Activated naive CD4-positive, alpha-beta T cell treated with anti-CD3 and anti-CD28 coated beads, Interleukin-2, amount 10 ng/mL, durations not matched to agents 7 days and 5 days (primary cell): ENCODE measurements at regions not wholly inside any gene's neighbourhood (a gene's known extent, or its start where the extent isn't known, plus 50 kb on each side); places are given as distances from the start of the nearest gene placed in this dataset.
"Not testable (repeated sequence)": the region's sequence is repeated elsewhere in the genome, so short reads cannot be mapped to it uniquely, and the experiment has no call there.

ENCODE experiments used
- CTCF ChIA-PET: fragments of 350-600 bp; sonication (Branson Sonifier 250); formaldehyde crosslinking; loops from one replicate; lab custom pipeline; 2021; ENCODE audit warnings: antibody characterized with exemption; lab: Charles Lee
- DNase-seq: peaks from one replicate; pipeline ENCODE4 v3.0.0-alpha.2; 2020
- H3K27ac Mint-ChIP-seq: one replicate; pipeline ENCODE4 v1.8.0; 2021; ENCODE audit warnings: mild to moderate bottlenecking, moderate library complexity, mixed read lengths
- H3K27me3 Mint-ChIP-seq: one replicate; pipeline ENCODE4 v1.8.0; 2021; ENCODE audit warnings: mild to moderate bottlenecking, mixed read lengths
- H3K36me3 Mint-ChIP-seq: one replicate; pipeline ENCODE4 v1.8.0; 2021; ENCODE audit warnings: mixed read lengths
- H3K4me1 Mint-ChIP-seq: one replicate; pipeline ENCODE4 v1.8.0; 2021; ENCODE audit warnings: mixed read lengths
- H3K4me3 Mint-ChIP-seq: one replicate; pipeline ENCODE4 v1.8.0; 2021; ENCODE audit warnings: mild to moderate bottlenecking, moderate library complexity, mixed read lengths
- H3K9me3 Mint-ChIP-seq: one replicate; pipeline ENCODE4 v1.8.0; 2021; ENCODE audit warnings: mixed read lengths

DNA sequence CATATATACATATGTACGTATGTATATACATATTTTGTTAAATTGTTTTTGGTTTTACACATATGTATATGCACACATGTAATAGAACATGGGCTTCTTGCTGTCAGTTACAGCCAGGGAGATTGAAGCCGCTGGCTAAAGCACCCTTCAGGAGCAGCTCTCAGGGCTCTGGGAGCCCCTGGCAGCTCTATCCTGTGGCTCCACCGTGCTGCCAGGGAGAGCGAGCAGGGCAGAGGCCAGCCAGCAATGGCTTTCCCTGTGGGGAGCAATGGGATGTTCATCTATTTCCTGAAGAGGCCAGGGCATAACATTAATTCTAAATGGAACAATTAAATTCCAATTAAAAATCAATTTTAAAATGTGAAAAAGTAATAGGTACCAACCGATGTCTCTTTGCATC lies 102.9 kb downstream of the PSMG1 start:
- Mint-ChIP-seq H3K27ac (no peak overlapping the region), H3K36me3 (no peaks in the 10 kb centered on the region), H3K9me3 (peaks cover 2% of the 10 kb centered on the region), H3K27me3 (peaks cover 3% of the 10 kb centered on the region), H3K4me1 (no peaks in the 10 kb centered on the region), H3K4me3 (no peak overlapping the region)
- no peak for DNase-seq
- CTCF ChIA-PET: no interaction called here

DNA sequence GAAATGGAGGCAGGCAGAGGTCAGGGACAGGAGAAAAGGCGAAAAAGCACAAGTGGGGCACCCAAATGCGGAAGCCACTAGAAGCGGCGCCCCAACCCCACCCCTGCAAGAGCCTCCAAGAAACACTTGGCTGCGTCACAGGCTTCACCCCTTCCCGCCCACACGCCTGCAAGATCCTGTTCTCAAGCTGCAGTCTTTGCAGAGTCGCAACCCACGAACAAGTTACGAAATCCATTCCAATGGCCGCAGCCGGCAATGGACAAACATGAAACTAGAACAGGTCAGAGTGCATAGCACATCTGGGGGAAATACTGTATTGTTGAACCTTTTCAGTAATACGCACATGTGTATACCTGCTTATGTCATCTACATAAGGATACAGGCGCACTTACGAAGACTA lies 103.6 kb downstream of the PSMG1 start:
- no peak for DNase-seq

DNA sequence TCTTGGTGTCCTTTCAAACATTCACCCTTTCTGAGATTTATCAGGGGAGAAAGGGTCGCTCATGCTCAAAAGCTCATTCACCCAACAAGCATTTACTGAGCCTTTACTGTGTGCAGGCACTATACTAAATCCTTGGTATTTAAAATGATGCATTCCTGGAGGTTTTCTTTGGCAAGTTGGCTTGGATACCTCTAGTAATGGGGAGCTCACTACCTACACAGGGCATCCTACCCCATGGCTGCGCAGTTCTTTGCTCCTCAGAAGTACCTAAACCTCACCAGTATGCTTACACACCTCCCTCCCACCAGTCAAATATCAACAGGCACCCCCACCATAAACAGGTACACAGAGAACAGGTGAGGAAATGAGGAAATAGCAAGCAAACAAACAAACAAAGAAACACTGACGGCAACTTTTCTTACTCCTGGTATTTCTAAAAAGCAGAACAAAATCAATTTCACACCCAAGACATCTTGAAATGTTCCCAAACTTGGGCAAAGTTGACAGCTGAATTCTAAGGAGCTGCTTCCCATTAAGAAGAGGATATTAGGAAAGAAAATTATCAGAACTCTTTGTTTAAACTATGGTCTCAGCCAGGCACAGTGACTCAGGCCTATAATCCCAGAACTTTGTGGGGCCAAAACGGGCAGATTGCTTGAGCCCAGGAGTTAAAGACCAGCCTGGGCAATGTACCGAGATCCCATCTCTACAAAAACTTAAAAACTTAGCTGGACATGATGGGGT lies 104.8 kb downstream of the PSMG1 start:
- Mint-ChIP-seq H3K36me3 (no peaks in the 10 kb centered on the region), H3K27ac (no peak overlapping the region), H3K9me3 (peaks cover 2% of the 10 kb centered on the region), H3K4me1 (no peaks in the 10 kb centered on the region), H3K27me3 (peaks cover 3% of the 10 kb centered on the region), H3K4me3 (no peak overlapping the region)
- no peak for DNase-seq
- CTCF ChIA-PET: no interaction called here

More for the DNA sequence above, 103.6 kb downstream of the PSMG1 start:
- CTCF ChIA-PET: no interaction called here
- H3K36me3 Mint-ChIP-seq: no peaks in the 10 kb centered on the region
- H3K4me1 Mint-ChIP-seq: no peaks in the 10 kb centered on the region
- no peak overlapping the region for H3K4me3 Mint-ChIP-seq
- peaks cover 3% of the 10 kb centered on the region for H3K27me3 Mint-ChIP-seq
- H3K27ac Mint-ChIP-seq: no peak overlapping the region
- peaks cover 2% of the 10 kb centered on the region for H3K9me3 Mint-ChIP-seq

- Mint-ChIP-seq H3K27ac (no peak overlapping the region), H3K27me3 (peaks cover 3% of the 10 kb centered on the region), H3K4me1 (no peaks in the 10 kb centered on the region), H3K9me3 (peaks cover 2% of the 10 kb centered on the region), H3K4me3 (no peak overlapping the region), H3K36me3 (no peaks in the 10 kb centered on the region)
- no peak for DNase-seq
- CTCF ChIA-PET: no interaction called here
Observed at GRCh38 chr21:39077876-39078275, 105.4 kb downstream of the PSMG1 start.

DNA sequence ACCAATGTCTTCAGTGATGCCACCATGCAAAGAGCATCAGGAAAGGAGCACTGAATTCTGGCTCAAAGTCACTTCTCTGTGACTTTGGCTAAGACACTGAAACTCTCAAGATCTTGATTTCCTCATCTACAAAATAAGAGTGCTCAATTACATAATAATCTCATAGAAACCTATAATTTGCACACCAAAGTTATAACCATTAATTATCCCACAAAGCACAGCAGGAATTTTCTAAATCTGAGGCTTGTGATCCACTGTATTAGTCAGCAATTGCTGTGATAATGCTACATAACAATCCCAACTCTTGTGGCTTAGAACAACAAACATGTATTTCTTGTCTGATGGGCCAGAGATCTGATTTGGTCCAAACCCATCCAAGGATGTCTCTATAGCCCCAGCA lies 108.7 kb downstream of the PSMG1 start:
- Mint-ChIP-seq H3K36me3 (no peaks in the 10 kb centered on the region), H3K4me1 (no peaks in the 10 kb centered on the region), H3K27ac (no peak overlapping the region), H3K4me3 (no peak overlapping the region), H3K9me3 (peaks cover 2% of the 10 kb centered on the region), H3K27me3 (no peaks in the 10 kb centered on the region)
- CTCF ChIA-PET: no interaction called here
- DNase-seq: no peak

DNA sequence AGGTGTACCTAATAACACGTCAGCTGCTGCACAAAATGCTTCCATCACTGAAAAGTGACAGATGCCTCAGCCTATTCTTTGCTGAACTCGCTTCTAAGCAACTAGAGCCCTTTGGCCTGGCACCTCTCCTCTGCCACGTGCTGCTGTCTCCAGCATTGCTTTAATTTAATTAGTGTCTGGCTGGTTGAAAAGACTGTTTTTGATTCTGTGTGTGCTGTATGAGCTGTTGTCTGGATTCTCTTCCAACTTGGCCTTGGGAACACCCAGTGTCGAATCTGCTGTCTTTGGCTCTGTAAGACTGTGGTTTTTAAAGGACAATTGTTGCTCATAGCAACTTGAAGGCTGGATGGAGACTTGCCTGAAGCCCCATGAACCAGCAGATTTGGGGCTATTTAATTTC lies 109.5 kb downstream of the PSMG1 start:
- CTCF ChIA-PET: no interaction called here
- Mint-ChIP-seq H3K27ac (no peak overlapping the region), H3K9me3 (peaks cover 5% of the 10 kb centered on the region), H3K4me1 (no peaks in the 10 kb centered on the region), H3K36me3 (no peaks in the 10 kb centered on the region), H3K27me3 (no peaks in the 10 kb centered on the region), H3K4me3 (no peak overlapping the region)
- DNase-seq: no peak

- no peaks in the 10 kb centered on the region for H3K36me3 Mint-ChIP-seq
- no peak overlapping the region for H3K4me3 Mint-ChIP-seq
- peaks cover 5% of the 10 kb centered on the region for H3K9me3 Mint-ChIP-seq
- no peak for DNase-seq
- H3K27ac Mint-ChIP-seq: no peak overlapping the region
- no peaks in the 10 kb centered on the region for H3K4me1 Mint-ChIP-seq
- CTCF ChIA-PET: no interaction called here
- no peaks in the 10 kb centered on the region for H3K27me3 Mint-ChIP-seq
Observed at GRCh38 chr21:39073063-39073462, 110.2 kb downstream of the PSMG1 start.

- Mint-ChIP-seq H3K27ac (no peak overlapping the region), H3K36me3 (no peaks in the 10 kb centered on the region), H3K9me3 (peaks cover 5% of the 10 kb centered on the region), H3K27me3 (no peaks in the 10 kb centered on the region), H3K4me3 (no peak overlapping the region), H3K4me1 (no peaks in the 10 kb centered on the region)
- DNase-seq: no peak
- CTCF ChIA-PET: no interaction called here
Observed at GRCh38 chr21:39072468-39072867, 110.8 kb downstream of the PSMG1 start.

DNA sequence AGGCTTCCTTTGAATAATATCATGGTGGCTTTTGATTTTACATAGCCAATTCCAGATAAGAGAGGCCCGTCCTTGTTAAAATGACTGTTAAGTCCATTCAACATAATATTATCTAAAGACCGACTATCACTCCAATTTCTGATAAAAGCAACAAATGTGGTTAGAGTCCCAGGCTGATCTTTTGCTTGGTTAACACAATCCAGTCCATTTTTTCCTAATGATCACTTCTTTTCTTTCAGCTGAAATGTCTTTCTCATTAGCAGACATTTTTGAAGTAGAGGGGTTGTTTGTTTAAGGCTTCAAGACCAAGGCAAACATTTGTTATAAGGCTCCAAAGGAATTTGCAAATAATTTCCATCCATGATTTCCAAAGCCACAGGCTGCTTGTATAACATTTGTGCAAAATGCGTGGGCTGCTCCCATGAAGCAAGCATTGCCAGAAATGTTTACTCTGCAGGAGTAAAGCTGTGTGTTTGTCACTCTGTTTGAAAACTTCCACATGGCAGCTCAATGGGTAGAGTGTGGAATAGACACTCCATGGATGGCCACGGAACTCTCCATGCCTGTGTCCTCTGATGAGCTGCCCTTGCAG lies 111.5 kb downstream of the PSMG1 start:
- Mint-ChIP-seq H3K36me3 (no peaks in the 10 kb centered on the region), H3K9me3 (peaks cover 5% of the 10 kb centered on the region), H3K27me3 (no peaks in the 10 kb centered on the region), H3K4me3 (no peak overlapping the region), H3K4me1 (no peaks in the 10 kb centered on the region), H3K27ac (no peak overlapping the region)
- no peak for DNase-seq
- CTCF ChIA-PET: no interaction called here

DNA sequence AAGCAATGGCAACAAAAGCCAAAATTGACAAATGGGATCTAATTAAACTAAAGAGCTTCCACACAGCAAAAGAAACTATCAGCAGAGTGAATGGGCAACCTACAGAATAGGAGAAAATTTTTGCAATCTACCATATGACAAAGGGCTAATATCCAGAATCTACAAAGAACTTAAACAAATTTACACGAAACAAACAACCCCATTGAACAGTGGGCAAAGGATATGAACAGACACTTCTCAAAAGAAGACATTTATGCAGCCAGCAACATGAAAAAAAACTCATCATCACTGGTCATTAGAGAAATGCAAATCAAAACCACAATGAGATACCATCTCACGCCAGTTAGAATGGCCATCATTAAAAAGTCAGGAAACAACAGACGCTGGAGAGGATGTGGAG lies 113.4 kb downstream of the PSMG1 start:
- H3K36me3 Mint-ChIP-seq, H3K4me1 Mint-ChIP-seq, CTCF ChIA-PET, H3K27ac Mint-ChIP-seq, H3K4me3 Mint-ChIP-seq, H3K27me3 Mint-ChIP-seq, H3K9me3 Mint-ChIP-seq, DNase-seq: not testable (repeated sequence)

GRCh38 chr21:39066829-39067780 lies 116.1 kb downstream of the PSMG1 start:
- H3K36me3 Mint-ChIP-seq: no peaks in the 10 kb centered on the region
- no peak overlapping the region for H3K4me3 Mint-ChIP-seq
- CTCF ChIA-PET: no interaction called here
- no peak overlapping the region for H3K27ac Mint-ChIP-seq
- H3K4me1 Mint-ChIP-seq: no peaks in the 10 kb centered on the region
- no peak for DNase-seq
- H3K27me3 Mint-ChIP-seq: no peaks in the 10 kb centered on the region
- H3K9me3 Mint-ChIP-seq: peaks cover 3% of the 10 kb centered on the region

- H3K4me1 Mint-ChIP-seq: no peaks in the 10 kb centered on the region
- H3K27ac Mint-ChIP-seq: no peak overlapping the region
- no peaks in the 10 kb centered on the region for H3K27me3 Mint-ChIP-seq
- no peak overlapping the region for H3K4me3 Mint-ChIP-seq
- no peaks in the 10 kb centered on the region for H3K36me3 Mint-ChIP-seq
- CTCF ChIA-PET: no interaction called here
- no peak for DNase-seq
- peaks cover 3% of the 10 kb centered on the region for H3K9me3 Mint-ChIP-seq
Observed at GRCh38 chr21:39065917-39066316, 117.3 kb downstream of the PSMG1 start.

GRCh38 chr21:39064325-39065012 lies 118.8 kb downstream of the PSMG1 start:
- Mint-ChIP-seq H3K4me1 (no peaks in the 10 kb centered on the region), H3K27ac (no peak overlapping the region), H3K27me3 (no peaks in the 10 kb centered on the region), H3K36me3 (no peaks in the 10 kb centered on the region), H3K4me3 (no peak overlapping the region), H3K9me3 (peaks cover 3% of the 10 kb centered on the region)
- no peak for DNase-seq
- CTCF ChIA-PET: interaction anchor here (1.3 kb wide), 1 partner anchor 333 kb away, joined by 3 read pairs; no protein-coding TSS in a partner anchor

DNA sequence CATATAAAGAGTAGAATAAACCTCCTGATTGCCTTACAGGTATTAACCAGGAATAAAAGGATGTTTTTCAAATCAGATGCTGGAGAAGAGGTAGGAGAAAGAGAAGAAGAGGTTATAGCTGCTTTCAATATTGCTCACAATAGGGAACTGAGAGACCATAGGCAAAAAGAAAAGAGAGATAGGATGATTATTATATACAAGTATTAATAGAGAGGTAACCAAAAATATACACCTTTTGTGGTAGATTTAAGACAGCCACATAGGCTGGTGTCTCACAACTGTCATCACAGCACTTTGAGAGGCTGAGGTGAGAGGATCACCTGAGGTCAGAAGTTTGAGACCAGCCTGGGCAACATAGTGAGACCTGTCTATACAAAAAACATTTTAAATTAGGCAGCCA lies 119.7 kb downstream of the PSMG1 start:
- H3K4me3 Mint-ChIP-seq: no peak overlapping the region
- no peak overlapping the region for H3K27ac Mint-ChIP-seq
- DNase-seq: no peak
- H3K36me3 Mint-ChIP-seq: no peaks in the 10 kb centered on the region
- H3K9me3 Mint-ChIP-seq: no peaks in the 10 kb centered on the region
- CTCF ChIA-PET: no interaction called here
- H3K27me3 Mint-ChIP-seq: no peaks in the 10 kb centered on the region
- no peaks in the 10 kb centered on the region for H3K4me1 Mint-ChIP-seq
